ENCODE measurements at regions not wholly inside any gene's neighbourhood (a gene's known extent, or its start where the extent isn't known, plus 50 kb on each side); places are given as distances from the start of the nearest gene placed in this dataset.

- TF ChIP-seq CTCF (conservative IDR thresholded peaks at IDR 0.05; ENCODE audit: low read depth in 2 of 2) (no peak), CREB1 (CRISPR knock-in tag; IDR thresholded peaks at IDR 0.05; ENCODE audit: low read depth) (no peak), EZH2 (IDR thresholded peaks at IDR 0.05; ENCODE audit: low read depth, unreplicated experiment) (no peak), REST (IDR thresholded peaks at IDR 0.05; ENCODE audit: unreplicated experiment) (no peak), POLR2AphosphoS5 (IDR thresholded peaks at IDR 0.05; ENCODE audit: low read depth) (no peak), EZH2phosphoT487 (IDR thresholded peaks at IDR 0.05; ENCODE audit: unreplicated experiment) (no peak), STAT1 (IDR thresholded peaks at IDR 0.05; ENCODE audit: unreplicated experiment) (no peak), JUNB (IDR thresholded peaks at IDR 0.05; ENCODE audit: unreplicated experiment) (no peak), ZNF114 (CRISPR knock-in tag; IDR thresholded peaks at IDR 0.05) (no peak)
- TF ChIP-seq, protein P1, sequence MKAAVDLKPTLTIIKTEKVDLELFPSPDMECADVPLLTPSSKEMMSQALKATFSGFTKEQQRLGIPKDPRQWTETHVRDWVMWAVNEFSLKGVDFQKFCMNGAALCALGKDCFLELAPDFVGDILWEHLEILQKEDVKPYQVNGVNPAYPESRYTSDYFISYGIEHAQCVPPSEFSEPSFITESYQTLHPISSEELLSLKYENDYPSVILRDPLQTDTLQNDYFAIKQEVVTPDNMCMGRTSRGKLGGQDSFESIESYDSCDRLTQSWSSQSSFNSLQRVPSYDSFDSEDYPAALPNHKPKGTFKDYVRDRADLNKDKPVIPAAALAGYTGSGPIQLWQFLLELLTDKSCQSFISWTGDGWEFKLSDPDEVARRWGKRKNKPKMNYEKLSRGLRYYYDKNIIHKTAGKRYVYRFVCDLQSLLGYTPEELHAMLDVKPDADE (IDR thresholded peaks at IDR 0.05), result no peak
These were observed 143.0 kb upstream of the SHH start for GRCh38 chr7:155955367-155955635.

All from GM23338 (cell line).